HL-60 (cell line): ENCODE measurements at regions not wholly inside any gene's neighbourhood (a gene's known extent, or its start where the extent isn't known, plus 50 kb on each side); places are given as distances from the start of the nearest gene placed in this dataset.

ENCODE experiments used
- DNase-seq, 2 experiments: peaks; one replicate each; pipeline ENCODE4 v3.0.0-alpha.2; 2010 to 2020; ENCODE audit warnings: low read depth in 1 of 2, low spot score in 1 of 2
- H3K27ac ChIP-seq: fragments of 250-450 bp; sonication (Bioruptor Pico); replicated peaks from 2 replicates; pipeline ENCODE4 v1.5.1; 2020; ENCODE audit warnings: mild to moderate bottlenecking, moderate library complexity
- H3K27me3 ChIP-seq: fragments of 250-450 bp; sonication (Bioruptor Pico); 2 replicates; pipeline ENCODE4 v1.5.1; 2021; ENCODE audit warnings: mild to moderate bottlenecking, moderate library complexity; ENCODE audit not compliant: insufficient read depth, poor library complexity, severe bottlenecking
- H3K4me3 ChIP-seq: replicated peaks from 2 replicates; pipeline ENCODE4 v1.5.1; 2011; ENCODE audit warnings: mild to moderate bottlenecking, control low read depth, low read length; ENCODE audit not compliant: insufficient read depth
- GABPA ChIP-seq: IDR thresholded peaks from 2 replicates; pipeline ENCODE4 v1.6.1; 2012; ENCODE audit warnings: low read depth
- POLR2AphosphoS5 ChIP-seq: IDR thresholded peaks from 2 replicates; pipeline ENCODE4 v1.6.1; 2012; ENCODE audit warnings: low read depth
- SPI1 ChIP-seq: IDR thresholded peaks from 2 replicates; pipeline ENCODE4 v1.6.1; 2012; ENCODE audit warnings: low read depth, mild to moderate bottlenecking, borderline replicate concordance
- TF ChIP-seq, protein P1 (sequence below): IDR thresholded peaks from one replicate; pipeline ENCODE4 v1.5.1; 2011; ENCODE audit warnings: low read length, control low read depth, inconsistent platforms; ENCODE audit not compliant: insufficient read depth
- TF ChIP-seq, protein P2 (sequence below): IDR thresholded peaks from 2 replicates; pipeline ENCODE4 v1.6.1; 2012; ENCODE audit warnings: low read depth; ENCODE audit not compliant: insufficient replicate concordance

DNA sequence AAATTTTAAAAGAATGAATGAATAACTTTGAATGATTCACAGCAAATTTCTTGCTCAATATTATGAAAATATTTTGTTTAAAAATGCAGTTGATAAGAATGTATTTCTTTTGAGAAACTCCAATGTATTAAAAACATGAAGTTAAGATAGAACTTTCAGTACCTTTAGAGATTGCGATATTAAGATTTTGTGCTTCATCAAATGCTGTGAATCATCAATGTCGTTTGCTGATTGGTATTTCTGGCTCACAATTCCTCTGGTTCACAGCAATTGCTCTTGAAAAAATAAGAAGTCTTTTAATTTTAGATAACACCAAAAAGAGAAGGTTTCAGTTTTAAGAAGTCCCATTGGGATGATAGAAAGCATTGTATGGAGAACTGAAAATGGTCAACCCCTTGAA lies 228.7 kb downstream of the IKZF2 start:
- Histone ChIP-seq H3K27ac (no peak overlapping the region), H3K27me3 (no peaks in the 10 kb centered on the region), H3K4me3 (no peak overlapping the region)
- TF ChIP-seq, protein P1, sequence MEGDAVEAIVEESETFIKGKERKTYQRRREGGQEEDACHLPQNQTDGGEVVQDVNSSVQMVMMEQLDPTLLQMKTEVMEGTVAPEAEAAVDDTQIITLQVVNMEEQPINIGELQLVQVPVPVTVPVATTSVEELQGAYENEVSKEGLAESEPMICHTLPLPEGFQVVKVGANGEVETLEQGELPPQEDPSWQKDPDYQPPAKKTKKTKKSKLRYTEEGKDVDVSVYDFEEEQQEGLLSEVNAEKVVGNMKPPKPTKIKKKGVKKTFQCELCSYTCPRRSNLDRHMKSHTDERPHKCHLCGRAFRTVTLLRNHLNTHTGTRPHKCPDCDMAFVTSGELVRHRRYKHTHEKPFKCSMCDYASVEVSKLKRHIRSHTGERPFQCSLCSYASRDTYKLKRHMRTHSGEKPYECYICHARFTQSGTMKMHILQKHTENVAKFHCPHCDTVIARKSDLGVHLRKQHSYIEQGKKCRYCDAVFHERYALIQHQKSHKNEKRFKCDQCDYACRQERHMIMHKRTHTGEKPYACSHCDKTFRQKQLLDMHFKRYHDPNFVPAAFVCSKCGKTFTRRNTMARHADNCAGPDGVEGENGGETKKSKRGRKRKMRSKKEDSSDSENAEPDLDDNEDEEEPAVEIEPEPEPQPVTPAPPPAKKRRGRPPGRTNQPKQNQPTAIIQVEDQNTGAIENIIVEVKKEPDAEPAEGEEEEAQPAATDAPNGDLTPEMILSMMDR, result no peak
- no peak for TF ChIP-seq GABPA
- no peak for DNase-seq

DNA sequence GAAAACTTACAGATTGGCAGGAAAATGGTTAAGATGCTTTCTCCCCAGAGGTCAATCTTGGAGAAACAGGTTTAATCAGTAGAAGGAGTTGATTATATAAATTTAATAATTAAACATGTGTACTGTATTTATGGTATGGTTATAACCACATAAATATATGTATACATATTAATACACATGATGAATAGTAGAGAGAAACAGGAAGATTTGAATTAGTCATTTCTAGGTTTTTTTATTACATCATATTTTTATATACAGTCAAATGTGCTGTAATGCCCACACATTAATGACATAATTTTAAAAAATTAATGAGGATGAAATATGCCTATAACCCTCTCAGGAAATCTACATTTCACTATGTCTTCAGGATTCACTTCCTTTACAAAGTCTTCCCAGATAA lies 229.7 kb downstream of the IKZF2 start:
- H3K27me3 ChIP-seq, result no peaks in the 10 kb centered on the region
- DNase-seq, result no peak
- TF ChIP-seq GABPA, result no peak
- TF ChIP-seq, protein P1, result no peak
- no peak overlapping the region for H3K4me3 ChIP-seq
- no peak overlapping the region for H3K27ac ChIP-seq

DNA sequence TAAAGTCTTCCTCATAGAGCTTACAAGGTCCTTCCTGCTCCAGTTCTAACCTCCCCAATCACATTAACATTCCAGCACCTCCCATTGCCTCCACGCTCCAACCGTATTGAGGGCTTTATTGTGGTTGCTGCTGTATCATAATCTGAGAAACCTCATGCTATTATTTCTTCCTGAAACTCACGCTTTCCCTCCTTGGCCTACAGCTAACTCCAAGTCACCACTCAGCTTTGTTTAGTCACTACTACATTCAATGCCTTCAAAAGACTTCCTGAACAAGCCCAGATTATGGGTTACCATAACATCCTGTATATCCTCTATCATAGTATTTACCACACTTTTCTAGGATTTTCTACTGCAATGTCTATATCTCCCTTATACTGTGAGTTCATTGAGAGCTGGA lies 230.4 kb downstream of the IKZF2 start:
- H3K4me3 ChIP-seq, result no peak overlapping the region
- TF ChIP-seq SPI1, result no peak
- TF ChIP-seq, protein P1, result no peak
- no peak for TF ChIP-seq POLR2AphosphoS5
- TF ChIP-seq, protein P2, sequence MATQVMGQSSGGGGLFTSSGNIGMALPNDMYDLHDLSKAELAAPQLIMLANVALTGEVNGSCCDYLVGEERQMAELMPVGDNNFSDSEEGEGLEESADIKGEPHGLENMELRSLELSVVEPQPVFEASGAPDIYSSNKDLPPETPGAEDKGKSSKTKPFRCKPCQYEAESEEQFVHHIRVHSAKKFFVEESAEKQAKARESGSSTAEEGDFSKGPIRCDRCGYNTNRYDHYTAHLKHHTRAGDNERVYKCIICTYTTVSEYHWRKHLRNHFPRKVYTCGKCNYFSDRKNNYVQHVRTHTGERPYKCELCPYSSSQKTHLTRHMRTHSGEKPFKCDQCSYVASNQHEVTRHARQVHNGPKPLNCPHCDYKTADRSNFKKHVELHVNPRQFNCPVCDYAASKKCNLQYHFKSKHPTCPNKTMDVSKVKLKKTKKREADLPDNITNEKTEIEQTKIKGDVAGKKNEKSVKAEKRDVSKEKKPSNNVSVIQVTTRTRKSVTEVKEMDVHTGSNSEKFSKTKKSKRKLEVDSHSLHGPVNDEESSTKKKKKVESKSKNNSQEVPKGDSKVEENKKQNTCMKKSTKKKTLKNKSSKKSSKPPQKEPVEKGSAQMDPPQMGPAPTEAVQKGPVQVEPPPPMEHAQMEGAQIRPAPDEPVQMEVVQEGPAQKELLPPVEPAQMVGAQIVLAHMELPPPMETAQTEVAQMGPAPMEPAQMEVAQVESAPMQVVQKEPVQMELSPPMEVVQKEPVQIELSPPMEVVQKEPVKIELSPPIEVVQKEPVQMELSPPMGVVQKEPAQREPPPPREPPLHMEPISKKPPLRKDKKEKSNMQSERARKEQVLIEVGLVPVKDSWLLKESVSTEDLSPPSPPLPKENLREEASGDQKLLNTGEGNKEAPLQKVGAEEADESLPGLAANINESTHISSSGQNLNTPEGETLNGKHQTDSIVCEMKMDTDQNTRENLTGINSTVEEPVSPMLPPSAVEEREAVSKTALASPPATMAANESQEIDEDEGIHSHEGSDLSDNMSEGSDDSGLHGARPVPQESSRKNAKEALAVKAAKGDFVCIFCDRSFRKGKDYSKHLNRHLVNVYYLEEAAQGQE, result no peak
- no peak for TF ChIP-seq GABPA
- DNase-seq, result no peak
- H3K27me3 ChIP-seq, result no peaks in the 10 kb centered on the region
- H3K27ac ChIP-seq, result no peak overlapping the region

DNA sequence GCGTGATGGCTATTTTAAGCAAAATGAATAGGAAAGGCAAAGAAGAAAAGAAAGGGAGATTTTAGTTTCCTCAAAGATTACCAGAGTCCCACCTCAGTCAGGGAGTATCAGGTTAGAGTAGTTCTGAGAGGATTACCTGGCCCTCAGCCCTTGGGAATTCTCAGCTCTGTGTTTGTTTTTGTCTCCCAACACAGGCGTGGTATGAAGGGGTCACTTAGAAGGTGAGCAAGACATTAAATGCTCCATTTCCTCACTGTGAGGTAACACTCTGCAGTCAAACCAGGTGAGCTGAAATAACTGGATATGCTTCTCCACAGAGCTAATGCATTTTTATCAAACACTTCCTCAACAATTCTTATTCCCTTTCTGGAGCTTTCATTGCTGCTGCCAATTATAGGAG lies 232.2 kb downstream of the IKZF2 start:
- Histone ChIP-seq H3K27ac (no peak overlapping the region), H3K27me3 (no peaks in the 10 kb centered on the region), H3K4me3 (no peak overlapping the region)
- TF ChIP-seq SPI1, result no peak
- no peak for DNase-seq

DNA sequence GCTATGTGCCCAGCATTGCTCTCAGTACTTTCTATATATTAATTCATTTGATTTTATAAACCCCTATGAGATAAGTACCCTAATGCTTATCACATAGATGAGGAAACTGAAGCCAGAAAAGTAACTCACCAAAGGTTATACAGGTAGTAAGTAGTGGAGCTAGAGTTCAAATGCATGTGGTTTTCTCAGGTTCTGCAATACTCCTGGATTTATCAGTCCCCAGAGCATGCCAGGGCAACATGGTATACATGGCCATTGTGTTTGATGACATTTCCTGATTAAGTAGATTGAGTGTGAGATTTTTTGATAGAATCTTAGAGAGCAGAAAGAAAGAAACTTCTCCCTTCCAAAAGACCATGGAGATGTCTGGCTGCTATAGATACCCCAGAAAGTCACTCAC lies 233.1 kb downstream of the IKZF2 start:
- TF ChIP-seq POLR2AphosphoS5 (no peak), SPI1 (no peak), GABPA (no peak)
- TF ChIP-seq, protein P2, result no peak
- TF ChIP-seq, protein P1, result no peak
- no peaks in the 10 kb centered on the region for H3K27me3 ChIP-seq
- no peak for DNase-seq
- no peak overlapping the region for H3K4me3 ChIP-seq
- no peak overlapping the region for H3K27ac ChIP-seq
